HG03521 (cell line): ENCODE measurements at regions not wholly inside any gene's neighbourhood (a gene's known extent, or its start where the extent isn't known, plus 50 kb on each side); places are given as distances from the start of the nearest gene placed in this dataset.

ENCODE experiments used
- ATAC-seq: cut with Tn5 transposase; IDR thresholded peaks from one replicate; pipeline ENCODE4 v1.9.1; 2021; ENCODE audit warnings: mild to moderate bottlenecking, moderate library complexity; ENCODE audit not compliant: unreplicated experiment

DNA sequence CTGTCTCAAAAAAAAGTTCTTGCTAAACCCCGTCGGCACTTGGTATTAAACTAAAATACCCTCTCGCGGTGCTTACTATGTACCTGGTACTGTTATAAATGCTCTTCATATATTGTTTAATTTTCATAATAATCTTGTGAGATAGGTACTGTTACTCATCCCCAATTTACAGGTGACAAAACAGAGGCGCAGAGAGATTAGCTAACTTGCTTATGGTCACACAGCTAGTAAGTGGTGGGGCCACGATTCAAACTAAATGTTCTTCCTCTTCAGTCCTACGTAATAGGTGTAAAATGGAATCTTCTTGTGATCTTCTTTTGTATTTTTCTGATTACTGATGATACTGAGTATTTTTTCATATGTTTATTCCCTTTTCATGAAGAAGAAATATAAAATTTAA is 51.3 kb downstream of the TET3 start:
- ATAC-seq: no peak

DNA sequence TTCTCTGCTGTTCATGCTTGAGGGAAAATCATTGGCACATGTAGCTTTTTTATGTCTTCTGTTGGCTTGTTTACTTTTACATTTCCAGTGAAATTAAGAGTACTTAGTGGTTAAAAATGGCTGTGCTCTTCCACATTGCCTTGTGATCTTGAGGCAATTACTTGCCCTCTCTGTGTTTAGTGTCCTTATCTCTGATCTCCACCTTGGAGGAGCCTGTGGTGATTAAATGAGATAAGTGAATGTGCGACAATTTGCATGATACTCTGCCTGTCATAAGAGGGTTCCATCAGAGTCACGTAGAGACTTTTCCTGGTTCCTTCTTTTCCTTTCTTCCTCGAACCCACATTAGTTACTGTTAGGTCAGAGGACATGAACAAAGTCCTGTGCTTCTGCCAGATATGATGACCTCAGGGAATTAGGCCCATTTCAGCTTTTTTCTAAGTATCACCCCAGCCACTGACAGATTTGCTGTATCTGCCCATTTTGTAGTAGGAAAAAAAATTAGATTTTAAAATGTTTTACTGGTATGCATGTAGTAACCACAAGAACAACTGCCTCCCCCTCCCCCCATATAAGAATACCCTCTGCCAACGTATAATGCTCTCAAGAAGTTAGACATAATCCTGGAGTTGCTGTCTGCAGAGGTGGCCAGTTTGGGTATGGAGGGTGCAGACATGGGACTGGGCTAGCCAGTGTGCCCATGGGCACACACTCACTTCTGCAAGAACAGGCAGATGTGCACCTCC is 51.9 kb downstream of the TET3 start:
- no peak for ATAC-seq

DNA sequence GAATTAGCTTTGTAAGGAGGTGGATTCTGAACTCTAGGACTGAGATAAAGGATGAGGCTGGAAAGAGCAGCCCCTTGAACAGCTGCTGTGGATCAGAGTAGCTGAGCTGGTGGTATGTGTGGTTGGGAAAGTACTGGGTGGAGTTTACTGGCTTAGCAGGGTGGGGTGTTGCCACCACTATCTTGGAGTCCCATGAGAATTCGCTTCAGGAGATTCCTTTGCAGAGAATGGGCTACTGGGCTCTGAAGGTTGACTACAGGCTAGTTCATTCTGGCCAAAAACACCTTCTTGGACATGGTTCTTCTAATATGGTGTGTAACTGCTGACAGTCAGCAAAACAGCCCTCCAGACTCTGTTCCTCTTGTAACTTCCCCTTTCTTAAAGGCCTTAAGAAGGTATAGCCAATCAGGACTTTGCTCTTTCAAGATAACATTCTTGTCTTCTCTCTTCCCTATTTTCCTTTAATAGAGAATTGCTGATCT is 52.7 kb downstream of the TET3 start:
- ATAC-seq: no peak

DNA sequence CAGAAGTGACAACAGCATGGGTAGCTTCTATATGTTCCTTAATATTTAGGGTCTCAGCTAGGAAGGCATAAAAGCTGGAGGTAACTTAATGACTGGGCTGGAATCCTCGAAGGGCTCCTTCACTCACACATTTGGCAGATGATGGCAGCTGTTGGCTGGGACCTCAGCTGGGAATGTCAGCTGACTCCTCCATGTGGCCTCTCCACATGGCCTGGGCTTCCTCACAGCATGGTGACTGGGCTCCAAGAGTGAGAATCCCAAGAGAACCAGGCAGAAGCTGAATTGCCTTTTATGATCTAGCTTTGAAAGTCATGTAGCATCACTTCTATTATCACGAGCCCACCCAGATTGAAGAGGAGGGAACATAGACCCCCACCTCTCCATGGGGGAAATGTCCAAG is 54.9 kb downstream of the TET3 start:
- ATAC-seq: no peak

DNA sequence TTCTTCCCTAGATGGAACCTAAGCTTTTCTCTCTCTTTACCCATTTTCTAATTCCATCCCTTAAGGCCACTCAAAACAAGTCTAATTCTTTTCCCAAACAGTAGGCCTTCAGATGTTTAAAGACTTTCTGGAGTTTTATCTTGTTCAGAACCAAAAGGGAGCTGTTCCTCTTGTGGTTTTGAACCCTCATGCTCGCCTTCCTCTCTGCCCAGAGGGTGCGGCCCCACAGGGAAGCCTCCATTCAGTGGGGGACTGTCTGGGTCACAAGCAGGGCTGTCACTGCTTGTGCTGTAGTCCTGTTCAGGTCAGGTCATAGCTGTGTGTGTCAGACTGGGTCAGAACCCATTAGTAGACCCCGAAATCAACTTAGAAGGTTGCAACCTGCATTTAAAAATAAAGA is 56.5 kb downstream of the TET3 start:
- ATAC-seq: no peak

DNA sequence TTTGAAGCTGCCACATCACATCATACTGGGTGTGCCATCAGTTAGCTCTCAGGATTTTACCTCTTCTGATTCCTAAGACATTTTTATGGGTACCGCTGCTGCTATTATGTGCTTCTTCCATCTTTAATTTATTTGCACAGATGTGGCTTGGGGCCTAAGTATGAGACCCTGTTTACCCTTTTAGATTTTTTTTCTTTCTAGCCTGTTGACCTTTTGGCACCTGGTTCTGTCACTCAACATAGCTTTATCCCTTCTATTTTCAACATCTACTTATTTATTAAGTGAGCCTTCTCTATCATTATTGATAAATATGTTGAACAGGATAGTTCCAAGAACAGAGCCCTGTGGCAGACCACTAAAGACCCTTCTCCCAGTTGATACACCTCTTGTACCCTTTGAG is 57.0 kb downstream of the TET3 start:
- no peak for ATAC-seq

DNA sequence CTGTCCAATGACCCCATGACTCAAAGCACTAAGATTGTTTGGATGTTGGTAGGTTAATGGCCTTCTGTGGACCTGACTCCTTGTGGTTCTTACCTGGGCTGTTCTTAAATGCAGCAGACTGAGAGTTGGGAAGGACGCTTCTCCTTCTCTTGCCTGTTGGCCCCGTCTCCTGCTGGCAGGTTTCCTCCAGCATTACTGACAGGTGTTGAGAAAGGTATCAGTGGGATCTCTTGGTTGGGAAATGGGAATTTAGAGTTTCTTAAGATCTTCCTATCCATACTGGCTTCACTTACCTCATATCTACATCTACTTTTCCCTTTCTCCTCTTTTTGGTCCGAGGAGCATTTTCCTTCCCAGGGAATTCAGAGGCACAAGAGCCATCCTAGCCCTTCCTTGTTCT is 57.9 kb downstream of the TET3 start:
- ATAC-seq: no peak

DNA sequence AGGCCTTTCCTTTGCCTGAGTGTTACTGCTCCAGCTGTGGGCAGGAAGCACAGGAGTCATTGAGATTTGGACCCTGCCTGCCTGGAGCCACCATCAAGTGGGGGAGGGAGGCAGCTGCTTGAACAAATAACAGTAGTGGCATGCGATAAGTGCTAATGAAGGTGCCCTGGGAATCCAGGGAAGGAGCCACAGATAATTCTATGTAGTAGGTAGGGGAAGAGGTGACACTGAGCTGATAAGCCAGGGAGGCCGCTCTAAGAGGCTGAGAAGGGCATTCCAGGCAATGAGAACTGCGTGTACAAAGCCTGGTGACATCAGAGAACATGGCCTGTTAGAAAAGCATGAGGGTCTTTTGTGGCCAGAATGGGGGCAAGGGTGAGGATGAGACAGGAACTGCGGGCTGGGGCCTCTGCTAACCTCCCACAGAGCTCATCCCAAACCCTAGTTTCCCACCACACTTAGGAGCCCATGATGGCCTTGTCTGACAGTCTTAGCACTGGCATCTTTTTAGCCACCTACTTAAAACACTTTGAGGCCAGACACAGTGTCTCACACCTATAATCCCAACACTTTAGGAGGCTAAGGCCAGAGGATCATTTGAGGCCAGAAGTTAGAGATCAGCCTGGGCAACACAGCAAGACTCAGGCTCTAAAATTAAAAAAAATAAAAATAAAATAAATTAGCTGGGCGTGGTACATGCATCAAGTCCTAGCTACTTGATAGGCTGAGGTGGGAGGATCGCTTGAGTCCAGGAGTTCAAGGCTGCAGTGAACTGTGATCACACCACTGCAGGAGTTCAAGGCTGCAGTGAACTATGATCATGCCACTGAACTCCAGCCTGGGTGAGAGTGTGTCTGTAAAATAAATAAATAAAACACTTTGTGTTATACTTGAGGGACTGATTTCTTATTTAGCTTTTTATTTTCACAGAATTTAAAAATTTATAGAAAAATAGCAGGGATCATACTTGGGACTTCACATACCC is 58.9 kb downstream of the TET3 start:
- ATAC-seq: no peak

DNA sequence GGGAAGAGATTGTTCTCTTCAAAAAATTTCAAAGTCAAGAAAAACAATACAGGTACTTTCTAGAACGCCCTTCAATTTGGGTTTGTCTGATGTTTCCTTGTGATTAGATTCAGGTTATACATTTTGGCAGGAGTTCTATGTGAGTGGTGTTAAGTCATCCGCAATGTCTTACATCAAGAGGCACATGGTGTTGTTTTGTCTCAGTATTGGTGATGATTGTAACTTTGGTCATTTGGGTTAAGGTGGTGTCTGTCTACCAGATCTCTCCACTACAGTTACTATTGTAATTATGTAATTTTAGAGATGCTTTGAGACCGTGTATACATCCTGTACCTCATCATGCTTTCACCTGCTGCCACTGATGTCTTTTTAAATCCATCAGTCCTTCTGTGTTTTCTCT is 60.3 kb downstream of the TET3 start:
- no peak for ATAC-seq

DNA sequence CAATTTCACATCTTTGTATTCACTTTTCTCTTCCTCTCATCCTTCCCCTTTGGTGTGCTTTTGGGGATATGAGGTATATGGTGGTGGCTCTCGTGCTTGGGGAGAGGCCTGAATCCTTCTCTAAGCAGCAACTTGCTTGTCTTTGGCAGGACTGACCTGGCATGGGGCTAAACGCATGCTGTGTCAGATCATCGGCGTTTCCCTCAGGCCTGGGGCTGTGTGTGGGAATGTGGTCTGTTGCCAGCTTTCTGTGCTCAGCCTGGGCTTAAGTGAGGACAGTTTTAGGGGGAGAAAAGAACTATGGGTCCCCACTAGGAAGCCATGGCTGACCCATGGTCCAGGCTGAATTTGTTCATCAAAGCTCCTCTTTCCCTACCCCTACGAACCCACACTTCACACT is 60.7 kb downstream of the TET3 start:
- no peak for ATAC-seq

DNA sequence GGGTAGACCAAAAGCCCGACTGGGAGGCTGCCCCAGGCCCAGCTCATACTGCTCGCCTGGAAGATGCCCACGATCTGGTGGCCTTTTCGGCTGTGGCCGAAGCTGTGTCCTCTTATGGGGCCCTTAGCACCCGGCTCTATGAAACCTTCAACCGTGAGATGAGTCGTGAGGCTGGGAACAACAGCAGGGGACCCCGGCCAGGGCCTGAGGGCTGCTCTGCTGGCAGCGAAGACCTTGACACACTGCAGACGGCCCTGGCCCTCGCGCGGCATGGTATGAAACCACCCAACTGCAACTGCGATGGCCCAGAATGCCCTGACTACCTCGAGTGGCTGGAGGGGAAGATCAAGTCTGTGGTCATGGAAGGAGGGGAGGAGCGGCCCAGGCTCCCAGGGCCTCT is 61.7 kb downstream of the TET3 start:
- no peak for ATAC-seq

DNA sequence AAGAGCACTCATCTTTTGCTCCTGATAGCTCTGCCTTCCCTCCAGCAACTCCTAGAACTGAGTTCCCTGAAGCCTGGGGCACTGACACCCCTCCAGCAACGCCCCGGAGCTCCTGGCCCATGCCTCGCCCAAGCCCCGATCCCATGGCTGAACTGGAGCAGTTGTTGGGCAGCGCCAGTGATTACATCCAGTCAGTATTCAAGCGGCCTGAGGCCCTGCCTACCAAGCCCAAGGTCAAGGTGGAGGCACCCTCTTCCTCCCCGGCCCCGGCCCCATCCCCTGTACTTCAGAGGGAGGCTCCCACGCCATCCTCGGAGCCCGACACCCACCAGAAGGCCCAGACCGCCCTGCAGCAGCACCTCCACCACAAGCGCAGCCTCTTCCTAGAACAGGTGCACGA is 62.4 kb downstream of the TET3 start:
- no peak for ATAC-seq

DNA sequence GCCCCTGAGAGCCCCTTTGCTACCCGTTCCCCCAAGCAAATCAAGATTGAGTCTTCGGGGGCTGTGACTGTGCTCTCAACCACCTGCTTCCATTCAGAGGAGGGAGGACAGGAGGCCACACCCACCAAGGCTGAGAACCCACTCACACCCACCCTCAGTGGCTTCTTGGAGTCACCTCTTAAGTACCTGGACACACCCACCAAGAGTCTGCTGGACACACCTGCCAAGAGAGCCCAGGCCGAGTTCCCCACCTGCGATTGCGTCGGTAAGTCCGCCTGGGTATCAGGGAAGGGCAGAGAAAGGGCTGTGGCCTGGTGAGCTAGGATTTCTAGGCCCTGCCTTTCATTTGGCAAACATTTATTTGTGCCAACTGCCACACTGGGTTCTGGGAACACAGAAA is 63.4 kb downstream of the TET3 start:
- ATAC-seq: no peak

DNA sequence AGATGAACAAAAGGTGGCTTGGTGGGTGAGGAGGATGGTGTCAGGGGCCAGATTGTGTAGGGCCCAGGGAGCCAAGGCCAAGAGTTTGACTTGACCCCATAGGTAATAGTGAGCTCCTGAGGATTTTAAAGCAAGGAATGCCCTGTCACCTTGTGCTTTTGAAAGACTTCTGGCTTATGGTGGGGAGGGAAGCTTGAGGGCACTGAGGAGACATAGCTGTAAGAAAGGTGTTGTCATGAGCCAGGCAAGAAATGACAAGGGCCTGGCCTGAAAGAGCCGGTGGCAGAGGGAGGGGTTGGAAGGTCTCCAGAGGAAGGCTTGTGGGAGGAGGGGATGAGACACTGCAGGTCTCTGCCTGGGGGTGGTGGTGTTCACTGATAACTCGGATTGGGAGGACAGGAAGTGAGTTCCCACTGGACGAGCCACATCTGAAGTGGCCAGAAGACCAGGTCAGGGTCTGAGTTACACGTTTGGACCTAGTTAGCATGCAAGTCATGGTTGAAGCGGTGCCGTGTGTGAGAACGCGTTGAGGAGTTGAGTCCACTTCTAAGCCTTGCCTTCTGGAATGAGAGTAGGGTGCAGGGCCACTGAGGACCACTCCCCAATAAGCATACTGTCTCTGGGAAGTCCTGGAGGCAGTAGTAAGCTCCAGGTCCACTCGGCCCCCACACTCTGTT is 64.3 kb downstream of the TET3 start:
- no peak for ATAC-seq

DNA sequence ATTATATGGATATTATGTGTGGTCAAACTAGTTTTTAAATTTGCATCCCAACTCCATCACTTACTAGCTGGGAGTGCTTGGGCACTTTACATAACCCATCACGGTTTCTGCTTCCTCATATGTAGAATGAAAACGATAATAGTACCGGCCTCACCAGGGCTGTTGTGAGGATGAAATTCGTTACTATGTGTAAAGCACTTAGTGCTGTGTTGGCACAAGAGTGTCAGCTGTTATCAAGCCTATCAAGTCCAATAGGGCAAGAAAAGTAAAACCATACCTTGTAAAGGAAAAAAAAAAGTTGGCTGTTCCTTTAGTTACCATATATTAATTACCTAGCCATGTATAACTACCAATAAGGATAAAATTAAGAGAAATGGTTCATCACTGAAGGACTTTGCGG is 65.4 kb downstream of the TET3 start:
- no peak for ATAC-seq

DNA sequence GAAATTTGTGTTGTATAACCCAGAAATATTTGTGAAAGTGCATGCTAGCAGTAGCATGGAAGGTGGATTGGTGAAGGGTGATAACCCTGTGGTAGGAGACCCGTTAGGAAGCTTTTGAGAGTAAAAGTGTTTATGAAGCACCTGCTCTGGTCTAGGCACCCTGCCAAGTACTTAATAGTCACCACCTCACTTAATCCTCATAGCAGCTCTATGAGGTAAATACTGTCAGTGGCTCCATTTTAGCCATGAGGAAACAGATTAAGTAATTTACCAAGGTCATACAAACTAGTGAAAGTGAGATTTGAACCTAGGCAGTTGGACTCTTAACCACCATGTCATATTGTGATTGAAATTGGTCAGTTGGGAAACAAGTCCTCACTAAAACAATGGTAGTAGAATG is 66.8 kb downstream of the TET3 start:
- no peak for ATAC-seq

DNA sequence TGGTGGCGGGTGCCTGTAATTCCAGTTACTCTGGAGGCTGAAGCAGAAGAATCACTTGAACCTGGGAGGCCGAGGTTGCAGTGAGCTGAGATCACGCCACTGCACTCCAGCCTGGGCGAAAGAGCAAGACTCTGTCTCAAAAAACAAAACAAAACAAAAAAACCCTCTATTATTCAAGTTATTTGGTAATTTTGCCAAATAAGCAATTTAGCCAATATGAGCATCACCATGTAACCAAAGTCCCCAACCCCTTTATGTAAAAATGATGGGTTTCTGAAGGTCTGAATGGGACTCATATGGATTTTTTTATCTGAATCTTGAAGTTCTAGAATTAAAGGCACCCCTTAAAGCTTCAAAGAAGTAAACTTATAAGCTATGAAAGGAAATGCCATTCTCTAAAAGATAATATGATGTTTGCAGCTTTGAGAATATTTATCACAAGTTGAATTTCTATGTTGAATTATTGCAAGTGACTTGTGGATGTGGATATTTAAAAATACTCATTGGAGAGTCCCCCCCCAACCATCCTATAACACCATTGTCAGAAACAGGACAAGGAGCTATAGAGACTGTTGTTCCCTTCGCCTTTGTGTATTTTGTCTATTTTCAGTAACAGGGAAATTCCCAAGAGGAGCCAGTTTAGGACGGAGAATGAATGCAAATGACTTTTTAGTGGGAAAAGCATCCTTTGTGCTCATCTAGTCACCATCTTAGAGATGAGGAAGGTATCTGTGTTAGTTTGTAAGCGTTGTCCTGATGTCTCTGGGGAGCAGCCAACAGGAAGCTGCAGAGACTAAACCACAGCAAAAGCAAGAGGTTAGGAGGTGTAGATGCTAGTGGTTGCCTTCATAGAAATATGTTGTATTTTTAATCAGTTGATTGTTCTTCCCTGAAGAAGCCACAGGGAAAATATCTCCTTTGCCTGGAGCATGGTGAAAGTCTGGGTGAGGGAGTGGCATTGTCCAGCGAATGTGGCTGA is 68.3 kb downstream of the TET3 start:
- ATAC-seq: no peak

DNA sequence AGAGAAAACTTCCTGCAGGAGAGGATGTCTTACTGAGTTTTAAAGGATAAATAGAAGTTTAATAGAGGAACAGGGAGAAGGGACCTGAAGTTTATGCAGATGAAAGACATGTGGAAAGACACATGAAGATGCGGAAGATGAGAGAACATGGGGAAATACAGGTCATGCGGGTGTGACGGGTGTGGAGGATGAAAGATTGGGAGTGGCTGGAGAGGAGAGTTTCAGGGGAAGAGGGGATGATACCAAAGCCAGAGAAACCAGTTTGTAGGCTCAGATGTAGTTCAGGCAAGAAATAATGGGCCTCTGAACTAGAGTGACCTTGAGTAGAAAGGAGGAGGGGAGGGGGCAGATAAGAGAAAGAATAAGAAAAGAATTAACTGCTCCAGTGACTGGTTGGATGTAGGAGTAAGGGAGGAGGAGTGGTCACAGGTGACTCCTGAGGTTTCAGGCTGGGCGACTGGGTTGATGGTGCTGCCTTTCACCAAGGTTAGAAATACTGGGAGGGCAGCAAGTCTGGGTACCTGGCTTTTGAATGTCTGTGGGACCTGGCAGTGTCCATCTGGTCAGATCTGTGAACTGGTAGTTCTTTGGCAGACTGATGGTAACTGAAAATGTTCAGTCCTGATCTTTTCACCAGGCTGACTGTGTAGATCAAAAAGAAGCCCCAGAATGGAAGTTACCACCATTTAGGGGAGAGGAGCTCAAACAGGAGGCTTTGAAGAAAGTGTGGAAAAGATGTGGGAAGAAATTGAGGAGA is 69.4 kb downstream of the TET3 start:
- no peak for ATAC-seq

DNA sequence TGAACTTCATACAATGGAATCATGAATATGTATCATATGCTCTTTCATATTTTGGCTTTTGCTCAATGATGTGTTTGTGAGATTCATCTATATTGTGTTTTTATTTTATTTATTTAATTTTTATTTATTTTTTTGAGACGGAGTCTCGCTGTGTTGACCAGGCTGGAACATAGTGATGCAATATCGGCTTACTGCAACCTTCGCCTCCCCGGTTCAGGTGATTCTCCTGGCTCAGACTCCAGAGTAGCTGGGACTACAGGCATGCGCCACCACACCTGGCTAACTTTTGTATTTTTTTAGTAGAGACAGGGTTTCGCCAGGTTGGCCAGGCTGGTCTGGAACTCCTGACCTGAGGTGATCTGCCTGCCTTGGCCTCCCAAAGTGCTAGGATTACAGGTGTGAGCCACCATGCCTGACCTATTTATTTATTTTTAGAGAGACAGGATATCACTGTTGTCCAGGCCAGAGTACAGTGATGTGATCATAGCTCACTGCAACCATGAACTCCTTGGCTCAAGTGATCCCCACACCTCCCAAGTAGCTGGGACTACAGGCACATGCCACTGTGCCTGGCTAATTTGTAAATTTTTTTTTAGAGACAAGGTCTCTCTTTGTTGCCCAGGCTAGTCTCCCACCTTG is 74.5 kb downstream of the TET3 start:
- ATAC-seq: no peak
